Parathyroid adenoma (tissue), 2 donors: ENCODE measurements at regions not wholly inside any gene's neighbourhood (a gene's known extent, or its start where the extent isn't known, plus 50 kb on each side); places are given as distances from the start of the nearest gene placed in this dataset.

ENCODE experiments used
- H2AFZ ChIP-seq: fragments of 300-600 bp; sonication (generic); one replicate; pipeline ENCODE4 v1.7.0; 2017; ENCODE audit warnings: antibody characterized with exemption, mild to moderate bottlenecking
- H3K27ac ChIP-seq: fragments of 300-600 bp; sonication (generic); one replicate; pipeline ENCODE4 v1.7.0; 2017
- H3K27me3 ChIP-seq: fragments of 300-600 bp; sonication (generic); one replicate; pipeline ENCODE4 v1.7.0; 2017; ENCODE audit warnings: low read length; ENCODE audit not compliant: control insufficient read depth, insufficient read depth
- H3K36me3 ChIP-seq: fragments of 300-600 bp; sonication (generic); one replicate; pipeline ENCODE4 v1.7.0; 2017; ENCODE audit warnings: low read length; ENCODE audit not compliant: control insufficient read depth, insufficient read depth
- H3K4me1 ChIP-seq: fragments of 300-600 bp; sonication (generic); one replicate; pipeline ENCODE4 v1.7.0; 2017; ENCODE audit warnings: control low read depth
- H3K4me2 ChIP-seq: fragments of 300-600 bp; sonication (generic); one replicate; pipeline ENCODE4 v1.7.0; 2017; ENCODE audit warnings: low read length
- H3K4me3 ChIP-seq: fragments of 300-600 bp; sonication (generic); one replicate; pipeline ENCODE4 v1.7.0; 2017; ENCODE audit warnings: low read depth, low read length
- H3K79me2 ChIP-seq: fragments of 300-600 bp; sonication (generic); one replicate; pipeline ENCODE4 v1.7.0; 2017; ENCODE audit warnings: control low read depth
- H3K9ac ChIP-seq: fragments of 300-600 bp; sonication (generic); one replicate; pipeline ENCODE4 v1.7.0; 2017; ENCODE audit warnings: mild to moderate bottlenecking
- H3K9me3 ChIP-seq: fragments of 300-600 bp; sonication (generic); one replicate; pipeline ENCODE4 v1.7.0; 2017; ENCODE audit warnings: low read length; ENCODE audit not compliant: control insufficient read depth
- TF ChIP-seq, protein P1 (sequence below): fragments of 300-600 bp; sonication (generic); IDR thresholded peaks from one replicate; pipeline ENCODE4 v1.7.0; 2017; ENCODE audit warnings: antibody characterized with exemption, mild to moderate bottlenecking
- donor health status: primary hyperparathyroidism.

GRCh38 chr18:78410094-78410786 is 569.4 kb upstream of the SALL3 start:
- Histone ChIP-seq H3K9ac (no peak overlapping the region), H2AFZ (no peak overlapping the region), H3K27ac (no peak overlapping the region), H3K79me2 (no peaks in the 10 kb centered on the region), H3K36me3 (no peaks in the 10 kb centered on the region), H3K4me2 (no peak overlapping the region), H3K27me3 (no peaks in the 10 kb centered on the region), H3K9me3 (no peaks in the 10 kb centered on the region), H3K4me1 (no peaks in the 10 kb centered on the region), H3K4me3 (no peak overlapping the region)
- TF ChIP-seq, protein P1, sequence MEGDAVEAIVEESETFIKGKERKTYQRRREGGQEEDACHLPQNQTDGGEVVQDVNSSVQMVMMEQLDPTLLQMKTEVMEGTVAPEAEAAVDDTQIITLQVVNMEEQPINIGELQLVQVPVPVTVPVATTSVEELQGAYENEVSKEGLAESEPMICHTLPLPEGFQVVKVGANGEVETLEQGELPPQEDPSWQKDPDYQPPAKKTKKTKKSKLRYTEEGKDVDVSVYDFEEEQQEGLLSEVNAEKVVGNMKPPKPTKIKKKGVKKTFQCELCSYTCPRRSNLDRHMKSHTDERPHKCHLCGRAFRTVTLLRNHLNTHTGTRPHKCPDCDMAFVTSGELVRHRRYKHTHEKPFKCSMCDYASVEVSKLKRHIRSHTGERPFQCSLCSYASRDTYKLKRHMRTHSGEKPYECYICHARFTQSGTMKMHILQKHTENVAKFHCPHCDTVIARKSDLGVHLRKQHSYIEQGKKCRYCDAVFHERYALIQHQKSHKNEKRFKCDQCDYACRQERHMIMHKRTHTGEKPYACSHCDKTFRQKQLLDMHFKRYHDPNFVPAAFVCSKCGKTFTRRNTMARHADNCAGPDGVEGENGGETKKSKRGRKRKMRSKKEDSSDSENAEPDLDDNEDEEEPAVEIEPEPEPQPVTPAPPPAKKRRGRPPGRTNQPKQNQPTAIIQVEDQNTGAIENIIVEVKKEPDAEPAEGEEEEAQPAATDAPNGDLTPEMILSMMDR, result no peak

DNA sequence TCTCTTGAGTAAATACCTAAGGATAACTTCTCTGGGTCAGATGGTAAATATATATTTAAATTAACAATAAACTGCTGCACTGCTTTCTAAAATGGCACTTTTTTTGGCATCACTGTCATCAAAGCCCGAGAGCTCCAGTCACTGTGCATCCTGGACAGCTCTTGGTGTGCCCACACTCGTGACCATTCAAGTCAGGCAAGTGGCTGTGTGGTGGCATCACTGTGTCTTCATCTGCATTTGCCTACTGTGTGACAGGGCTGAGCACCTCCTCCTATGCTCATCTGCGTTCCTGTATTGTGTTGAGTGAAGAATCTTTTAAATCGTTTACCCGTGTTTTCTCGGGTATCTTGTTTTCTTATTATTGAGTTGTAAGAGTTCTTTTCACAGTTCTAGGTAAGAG is 568.1 kb upstream of the SALL3 start:
- no peaks in the 10 kb centered on the region for H3K4me1 ChIP-seq
- no peak overlapping the region for H3K9ac ChIP-seq
- no peaks in the 10 kb centered on the region for H3K27me3 ChIP-seq
- H3K36me3 ChIP-seq, result no peaks in the 10 kb centered on the region
- no peak overlapping the region for H3K4me2 ChIP-seq
- TF ChIP-seq, protein P1, result no peak
- no peaks in the 10 kb centered on the region for H3K9me3 ChIP-seq
- H3K27ac ChIP-seq, result no peak overlapping the region
- H3K4me3 ChIP-seq, result no peak overlapping the region
- no peaks in the 10 kb centered on the region for H3K79me2 ChIP-seq
- H2AFZ ChIP-seq, result no peak overlapping the region

DNA sequence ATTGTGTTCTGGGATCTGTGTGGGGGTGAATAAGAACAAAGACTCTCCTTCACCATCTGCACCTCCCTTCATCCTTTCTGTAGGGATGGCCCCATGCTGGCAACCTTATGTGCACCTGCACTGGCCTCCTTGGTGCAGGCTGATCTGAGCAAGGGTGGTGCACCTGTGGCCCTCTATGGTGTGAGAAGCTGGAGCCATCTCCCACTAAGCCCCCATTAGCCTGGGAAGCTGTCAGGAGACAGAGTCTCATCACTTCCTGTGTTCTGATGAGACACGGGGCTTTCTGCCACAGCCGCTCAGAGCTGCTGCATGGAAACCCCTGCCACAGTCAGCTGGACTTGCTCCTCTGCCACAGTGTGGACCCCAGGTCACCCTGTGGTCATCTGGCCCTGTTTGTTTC is 565.3 kb upstream of the SALL3 start:
- H3K4me1 ChIP-seq, result no peaks in the 10 kb centered on the region
- no peaks in the 10 kb centered on the region for H3K79me2 ChIP-seq
- H3K27me3 ChIP-seq, result no peaks in the 10 kb centered on the region
- H2AFZ ChIP-seq, result no peak overlapping the region
- H3K4me3 ChIP-seq, result no peak overlapping the region
- H3K9ac ChIP-seq, result no peak overlapping the region
- H3K36me3 ChIP-seq, result no peaks in the 10 kb centered on the region
- H3K4me2 ChIP-seq, result no peak overlapping the region
- no peaks in the 10 kb centered on the region for H3K9me3 ChIP-seq
- H3K27ac ChIP-seq, result no peak overlapping the region
- TF ChIP-seq, protein P1, result no peak

DNA sequence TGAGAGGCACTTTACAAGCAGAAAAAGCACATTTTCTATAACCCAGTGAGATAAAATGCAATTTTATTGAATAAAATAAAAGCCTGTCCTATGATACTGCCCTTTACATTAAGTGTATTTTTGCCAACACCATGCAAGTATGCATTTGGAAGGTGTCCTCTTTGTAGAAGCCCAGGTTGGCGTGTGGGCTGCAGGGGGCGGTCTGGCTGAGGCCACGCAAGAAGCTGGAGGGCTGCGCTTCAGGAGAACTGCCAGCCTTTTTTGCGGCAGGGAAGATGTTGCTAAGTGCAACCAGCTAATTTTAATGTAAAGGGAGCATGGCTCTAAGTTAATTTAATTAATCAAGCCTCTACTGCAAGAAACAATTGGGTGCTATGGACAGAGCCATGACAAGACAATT is 562.8 kb upstream of the SALL3 start:
- H3K4me2 ChIP-seq, result no peak overlapping the region
- no peak overlapping the region for H3K4me3 ChIP-seq
- H3K27ac ChIP-seq, result no peak overlapping the region
- no peaks in the 10 kb centered on the region for H3K27me3 ChIP-seq
- H3K9me3 ChIP-seq, result no peaks in the 10 kb centered on the region
- no peaks in the 10 kb centered on the region for H3K4me1 ChIP-seq
- no peaks in the 10 kb centered on the region for H3K36me3 ChIP-seq
- no peak overlapping the region for H2AFZ ChIP-seq
- no peaks in the 10 kb centered on the region for H3K79me2 ChIP-seq
- no peak overlapping the region for H3K9ac ChIP-seq
- TF ChIP-seq, protein P1, result no peak

- no peaks in the 10 kb centered on the region for H3K4me1 ChIP-seq
- no peak overlapping the region for H3K4me3 ChIP-seq
- no peak overlapping the region for H2AFZ ChIP-seq
- TF ChIP-seq, protein P1, result no peak
- H3K79me2 ChIP-seq, result no peaks in the 10 kb centered on the region
- H3K36me3 ChIP-seq, result no peaks in the 10 kb centered on the region
- H3K27me3 ChIP-seq, result no peaks in the 10 kb centered on the region
- H3K9ac ChIP-seq, result no peak overlapping the region
- no peaks in the 10 kb centered on the region for H3K9me3 ChIP-seq
- H3K27ac ChIP-seq, result no peak overlapping the region
- H3K4me2 ChIP-seq, result no peak overlapping the region
Observed at GRCh38 chr18:78418379-78418778, 561.2 kb upstream of the SALL3 start.
